IMR-90 (cell line): ENCODE measurements at regions not wholly inside any gene's neighbourhood (a gene's known extent, or its start where the extent isn't known, plus 50 kb on each side); places are given as distances from the start of the nearest gene placed in this dataset.
A peak's percentile ranks its signal among the peaks of the same experiment; 100 is the strongest.

Experiments used
- ATAC-seq: fragments of 200-7000 bp; cut with Tn5 transposase; 2 replicates; pipeline ENCODE4 v1.9.1; 2020; ENCODE audit warnings: low read depth, mild to moderate bottlenecking, moderate library complexity
- BruUV-seq: library from RNA; stranded (reverse); fragments of 400-500 nt; replicated peaks from 2 replicates; lab custom pipeline; 2021; lab: Mats Ljungman, UMichigan
- CTCF ChIA-PET: fragments of 300-600 bp; formaldehyde crosslinking; extraction: SDS; loops from one replicate; lab custom pipeline; 2021; ENCODE audit warnings: antibody characterized with exemption; lab: Yijun Ruan, JAX
- POLR2A ChIA-PET: fragments of 300-600 bp; sonication (Branson Sonifier 250); formaldehyde crosslinking; loops from one replicate; lab custom pipeline; 2022; ENCODE audit warnings: antibody characterized with exemption; ENCODE audit not compliant: unreplicated experiment; lab: Charles Lee
- DNase-seq: peaks from one replicate; pipeline ENCODE4 v3.0.0; 2013
- H2AFZ ChIP-seq: replicated peaks from 2 replicates; pipeline ENCODE3; 2013; ENCODE audit warnings: low read length, mild to moderate bottlenecking; ENCODE audit not compliant: poor library complexity
- H2AK5ac ChIP-seq: 2 replicates; pipeline ENCODE4 v1.6.1; 2013; ENCODE audit warnings: low read depth, low read length, inconsistent platforms
- H2AK9ac ChIP-seq: replicated peaks from 2 replicates; pipeline ENCODE3; 2013; ENCODE audit warnings: mild to moderate bottlenecking, low read depth, low read length, moderate library complexity; ENCODE audit not compliant: poor library complexity
- H2BK120ac ChIP-seq: 2 replicates; pipeline ENCODE4 v1.6.1; 2013; ENCODE audit warnings: low read depth, low read length, inconsistent platforms
- H2BK15ac ChIP-seq: 3 replicates; pipeline ENCODE4 v1.6.1; 2013; ENCODE audit warnings: low read depth, low read length, inconsistent platforms
- H2BK20ac ChIP-seq: 2 replicates; pipeline ENCODE4 v1.6.1; 2013; ENCODE audit warnings: low read depth, mild to moderate bottlenecking, inconsistent platforms, low read length, moderate library complexity
- H2BK5ac ChIP-seq: 2 replicates; pipeline ENCODE4 v1.6.1; 2013; ENCODE audit warnings: mild to moderate bottlenecking, low read depth, low read length, inconsistent platforms; ENCODE audit not compliant: poor library complexity, severe bottlenecking
- H3K14ac ChIP-seq: replicated peaks from 2 replicates; pipeline ENCODE4 v1.6.1; 2013; ENCODE audit warnings: low read depth, low read length, inconsistent platforms
- H3K18ac ChIP-seq: 2 replicates; pipeline ENCODE4 v1.6.1; 2013; ENCODE audit warnings: low read depth, low read length, control low read depth
- H3K23ac ChIP-seq: 2 replicates; pipeline ENCODE4 v1.6.1; 2013; ENCODE audit warnings: low read depth, low read length, inconsistent platforms
- H3K27ac ChIP-seq: 2 replicates; pipeline ENCODE4 v1.5.1; 2013; ENCODE audit warnings: mild to moderate bottlenecking, control low read depth, low read length; ENCODE audit not compliant: insufficient read depth
- H3K27me3 ChIP-seq: 2 replicates; pipeline ENCODE4 v1.6.1; 2013; ENCODE audit warnings: low read length; ENCODE audit not compliant: control insufficient read depth, insufficient read depth
- H3K36me3 ChIP-seq: 2 replicates; pipeline ENCODE4 v1.6.1; 2013; ENCODE audit warnings: low read length, mixed read lengths; ENCODE audit not compliant: control insufficient read depth, insufficient read depth
- H3K4ac ChIP-seq: 2 replicates; pipeline ENCODE4 v1.6.1; 2013; ENCODE audit warnings: low read depth, low read length, inconsistent platforms
- H3K4me1 ChIP-seq: 2 replicates; pipeline ENCODE4 v1.6.1; 2013; ENCODE audit warnings: low read length, mixed read lengths; ENCODE audit not compliant: control insufficient read depth, insufficient read depth
- H3K4me2 ChIP-seq: 2 replicates; pipeline ENCODE4 v1.6.1; 2013; ENCODE audit warnings: low read depth, mild to moderate bottlenecking, control low read depth, low read length, moderate library complexity
- H3K4me3 ChIP-seq: 2 replicates; pipeline ENCODE4 v1.5.1; 2013; ENCODE audit warnings: low read depth, mild to moderate bottlenecking, control low read depth, low read length, moderate library complexity; ENCODE audit not compliant: insufficient read depth
- H3K56ac ChIP-seq: 2 replicates; pipeline ENCODE4 v1.6.1; 2013; ENCODE audit warnings: low read length, inconsistent platforms; ENCODE audit not compliant: insufficient read depth; ENCODE audit errors: extremely low read depth
- H3K79me1 ChIP-seq, 2 experiments: 2 replicates each; pipeline ENCODE4 v1.6.1; 2013; ENCODE audit warnings: low read length in 2 of 2, inconsistent platforms in 1 of 2, low read depth in 1 of 2
- H3K9ac ChIP-seq: 2 replicates; pipeline ENCODE4 v1.6.1; 2013; ENCODE audit warnings: low read depth, low read length, control low read depth
- H3K9me1 ChIP-seq: 2 replicates; pipeline ENCODE4 v1.6.1; 2013; ENCODE audit warnings: low read length, inconsistent platforms; ENCODE audit not compliant: insufficient read depth
- H3K9me3 ChIP-seq: 2 replicates; pipeline ENCODE4 v1.6.1; 2013; ENCODE audit warnings: low read length; ENCODE audit not compliant: control insufficient read depth, insufficient read depth
- H4K20me1 ChIP-seq: 2 replicates; pipeline ENCODE4 v1.6.1; 2013; ENCODE audit warnings: low read length, inconsistent platforms; ENCODE audit not compliant: insufficient read depth
- H4K5ac ChIP-seq: 2 replicates; pipeline ENCODE4 v1.6.1; 2013; ENCODE audit warnings: mild to moderate bottlenecking, low read depth, low read length, control low read depth
- H4K8ac ChIP-seq, 2 experiments: 2 replicates each; pipeline ENCODE4 v1.6.1; 2013; ENCODE audit warnings: low read depth in 2 of 2, low read length in 2 of 2, control low read depth in 1 of 2, inconsistent platforms in 1 of 2
- H4K91ac ChIP-seq: 2 replicates; pipeline ENCODE4 v1.6.1; 2013; ENCODE audit warnings: low read depth, low read length, inconsistent platforms; ENCODE audit not compliant: insufficient read depth
- CEBPB ChIP-seq: IDR thresholded peaks from 2 replicates; pipeline ENCODE4 v1.6.1; 2012; ENCODE audit warnings: low read depth, low read length, improper control_type of control experiment
- CHD1 ChIP-seq: IDR thresholded peaks from 2 replicates; pipeline ENCODE4 v1.6.1; 2012; ENCODE audit warnings: low read depth, low read length, improper control_type of control experiment
- CTCF ChIP-seq: conservative IDR thresholded peaks from 2 replicates; pipeline ENCODE4 v1.5.1; 2012; ENCODE audit warnings: mild to moderate bottlenecking, low read depth, low read length, improper control_type of control experiment
- MAFK ChIP-seq: IDR thresholded peaks from 2 replicates; pipeline ENCODE4 v1.6.1; 2012; ENCODE audit warnings: low read depth, low read length, improper control_type of control experiment
- MAZ ChIP-seq: IDR thresholded peaks from 2 replicates; pipeline ENCODE4 v1.6.1; 2012; ENCODE audit warnings: low read depth, mild to moderate bottlenecking, low read length, improper control_type of control experiment, moderate library complexity, borderline replicate concordance
- MXI1 ChIP-seq: IDR thresholded peaks from 2 replicates; pipeline ENCODE4 v1.6.1; 2012; ENCODE audit warnings: low read depth, mild to moderate bottlenecking, low read length, moderate library complexity, borderline replicate concordance
- POLR2A ChIP-seq: IDR thresholded peaks from 2 replicates; pipeline ENCODE4 v1.6.1; 2012; ENCODE audit warnings: mild to moderate bottlenecking, low read depth, low read length
- RAD21 ChIP-seq: IDR thresholded peaks from 2 replicates; pipeline ENCODE4 v1.6.1; 2012; ENCODE audit warnings: low read length, improper control_type of control experiment
- SMC3 ChIP-seq: fragments of 150-350 bp; IDR thresholded peaks from 2 replicates; pipeline ENCODE4 v1.6.1; 2016; ENCODE audit warnings: low read depth, mild to moderate bottlenecking, antibody characterized with exemption, low read length, moderate library complexity
- WGBS, 2 experiments: methylation state at CpG; one replicate each; pipeline versions ENCODE4 v1.1.5 to v1.1.7; 2013; ENCODE audit warnings: missing lambda C conversion rate in 2 of 2; ENCODE audit not compliant: insufficient read length in 1 of 2; ENCODE audit errors: extremely low coverage in 2 of 2; 5-methylcytosine and 5-hydroxymethylcytosine counted together
- dilution Hi-C: fragments of 300-500 bp; cut with HindIII; formaldehyde crosslinking; loops from one replicate; pipeline ENCODE4 v1.14.3; 2018; ENCODE audit warnings: low sequenced_read_pairs; ENCODE audit not compliant: unreplicated experiment
- in situ Hi-C: fragments of 300-500 bp; cut with MboI; formaldehyde crosslinking; loops from 3 replicates; pipeline ENCODE4 v1.14.3; 2019; ENCODE audit warnings: low sequenced_read_pairs, inconsistent platforms, mixed read lengths
- intact Hi-C: fragments of 100-400 bp; cut with micrococcal nuclease; formaldehyde crosslinking; loops from 2 replicates; pipeline ENCODE4 v1.10.0; 2022
- TF ChIP-seq, protein P1 (sequence below): fragments of 150-350 bp; IDR thresholded peaks from 2 replicates; pipeline ENCODE4 v1.6.1; 2017; ENCODE audit warnings: mild to moderate bottlenecking, antibody characterized with exemption, low read length, low read depth

- no peak; the same call in 1 of the 2 replicates for ATAC-seq
- H3K27ac ChIP-seq = no peak overlapping the region
- no peak overlapping the region for H3K18ac ChIP-seq
- no peak overlapping the region for H4K91ac ChIP-seq
- intact Hi-C loops = loop anchor here (1.0 to 10.0 kb wide), 2 partner anchors 115 to 190 kb away; no protein-coding TSS in a partner anchor
- H3K14ac ChIP-seq = no peak overlapping the region
- no peaks in the 10 kb centered on the region for H3K9me3 ChIP-seq
- ChIA-PET POLR2A (no interaction called here), CTCF (no interaction called here)
- no peak overlapping the region for H3K4me3 ChIP-seq
- no peak overlapping the region for H2BK20ac ChIP-seq
- H3K79me1 ChIP-seq = no peaks in the 10 kb centered on the region
- H3K56ac ChIP-seq = no peak overlapping the region
- no peaks in the 10 kb centered on the region for H4K20me1 ChIP-seq
- H2AFZ ChIP-seq = peak overlapping the region; percentile 58
- no peak overlapping the region for H4K8ac ChIP-seq
- no peak overlapping the region for H2AK5ac ChIP-seq
- dilution Hi-C loops = no loop called here
- no peak overlapping the region for H3K4me2 ChIP-seq
- H4K5ac ChIP-seq = no peak overlapping the region
- H2BK120ac ChIP-seq = no peak overlapping the region
- no peak overlapping the region for H2BK5ac ChIP-seq
- H2AK9ac ChIP-seq = no peak overlapping the region
- BruUV-seq = no TSS peak
- DNase-seq = peak; percentile 7
- H3K36me3 ChIP-seq = no peaks in the 10 kb centered on the region
- in situ Hi-C loops = no loop called here
- 9% methylated on average over 5 of the region's 5 CpGs; no CpG with 5 or more reads in 1 of the 2 experiments for WGBS, 2 experiments
- H3K9me1 ChIP-seq = no peaks in the 10 kb centered on the region
- H2BK15ac ChIP-seq = no peak overlapping the region
- peaks cover 5% of the 10 kb centered on the region for H3K27me3 ChIP-seq
- H3K4ac ChIP-seq = no peak overlapping the region
- TF ChIP-seq SMC3 (peak; percentile 31; the same call in 1 of the 2 replicates), CTCF (peak; percentile 42), MAZ (no peak), MXI1 (no peak), RAD21 (peak; percentile 32; the same call in 1 of the 2 replicates), MAFK (no peak), CHD1 (no peak), CEBPB (no peak), POLR2A (no peak)
- TF ChIP-seq, protein P1, sequence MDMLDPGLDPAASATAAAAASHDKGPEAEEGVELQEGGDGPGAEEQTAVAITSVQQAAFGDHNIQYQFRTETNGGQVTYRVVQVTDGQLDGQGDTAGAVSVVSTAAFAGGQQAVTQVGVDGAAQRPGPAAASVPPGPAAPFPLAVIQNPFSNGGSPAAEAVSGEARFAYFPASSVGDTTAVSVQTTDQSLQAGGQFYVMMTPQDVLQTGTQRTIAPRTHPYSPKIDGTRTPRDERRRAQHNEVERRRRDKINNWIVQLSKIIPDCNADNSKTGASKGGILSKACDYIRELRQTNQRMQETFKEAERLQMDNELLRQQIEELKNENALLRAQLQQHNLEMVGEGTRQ = no peak
- H3K4me1 ChIP-seq = no peaks in the 10 kb centered on the region
- no peak overlapping the region for H3K9ac ChIP-seq
- H3K23ac ChIP-seq = no peak overlapping the region
These were observed 142.3 kb upstream of the FSTL4 start for GRCh38 chr5:133754575-133755169.
